Mesenteric fat pad (tissue), 1 donor: ENCODE measurements at regions not wholly inside any gene's neighbourhood (a gene's known extent, or its start where the extent isn't known, plus 50 kb on each side); places are given as distances from the start of the nearest gene placed in this dataset.
A peak's percentile ranks its signal among the peaks of the same experiment; 100 is the strongest.

Source experiments
- DNase-seq: peaks from one replicate; pipeline ENCODE4 v3.0.0-alpha.2; 2020; ENCODE audit warnings: low spot score
- donor health status: DM: yes; HTN: yes; CAD: no.

- DNase-seq, result no peak
Observed at GRCh38 chr6:95071464-95071863, 505.9 kb upstream of the MANEA start.

- no peak for DNase-seq
Observed at GRCh38 chr6:95078457-95078856, 498.9 kb upstream of the MANEA start.

- no peak for DNase-seq
Observed at GRCh38 chr6:95081231-95081630, 496.1 kb upstream of the MANEA start.

- DNase-seq, result no peak
Observed at GRCh38 chr6:95081949-95082348, 495.4 kb upstream of the MANEA start.

- peak; percentile 71 for DNase-seq
Observed at GRCh38 chr6:95083506-95083905, 493.8 kb upstream of the MANEA start.

- DNase-seq, result peak; percentile 85
Observed at GRCh38 chr6:95084867-95085266, 492.5 kb upstream of the MANEA start.

GRCh38 chr6:95087394-95088097 lies 489.8 kb upstream of the MANEA start:
- DNase-seq, result no peak

- DNase-seq, result no peak
Observed at GRCh38 chr6:95091823-95092436, 485.4 kb upstream of the MANEA start.

- no peak for DNase-seq
Observed at GRCh38 chr6:95093154-95093553, 484.2 kb upstream of the MANEA start.

GRCh38 chr6:95094751-95095663 lies 482.3 kb upstream of the MANEA start:
- DNase-seq, result no peak

GRCh38 chr6:95095855-95096254 lies 481.5 kb upstream of the MANEA start:
- no peak for DNase-seq

- DNase-seq, result no peak
Observed at GRCh38 chr6:95099410-95099809, 477.9 kb upstream of the MANEA start.

- DNase-seq, result no peak
Observed at GRCh38 chr6:95109212-95109611, 468.1 kb upstream of the MANEA start.

- DNase-seq, result no peak
Observed at GRCh38 chr6:95110767-95111166, 466.6 kb upstream of the MANEA start.

- no peak for DNase-seq
Observed at GRCh38 chr6:95117236-95117635, 460.1 kb upstream of the MANEA start.

GRCh38 chr6:95119927-95120326 lies 457.4 kb upstream of the MANEA start:
- no peak for DNase-seq

GRCh38 chr6:95120984-95121383 lies 456.4 kb upstream of the MANEA start:
- DNase-seq, result no peak

- no peak for DNase-seq
Observed at GRCh38 chr6:95127261-95127660, 450.1 kb upstream of the MANEA start.

- DNase-seq, result no peak
Observed at GRCh38 chr6:95128439-95128838, 448.9 kb upstream of the MANEA start.

- DNase-seq, result no peak
Observed at GRCh38 chr6:95128947-95129346, 448.4 kb upstream of the MANEA start.

- no peak for DNase-seq
Observed at GRCh38 chr6:95133578-95133977, 443.8 kb upstream of the MANEA start.

GRCh38 chr6:95135182-95135581 lies 442.2 kb upstream of the MANEA start:
- no peak for DNase-seq
